HCT116 (cell line): ENCODE measurements at regions not wholly inside any gene's neighbourhood (a gene's known extent, or its start where the extent isn't known, plus 50 kb on each side); places are given as distances from the start of the nearest gene placed in this dataset.

ENCODE experiments used
- ATAC-seq: fragments of 200-7000 bp; cut with Tn5 transposase; 2 replicates; pipeline ENCODE4 v1.9.1; 2020; ENCODE audit warnings: mild to moderate bottlenecking, moderate library complexity
- BruUV-seq: library from RNA; stranded (reverse); fragments of 400-500 nt; replicated peaks from 2 replicates; lab custom pipeline; 2021; lab: Mats Ljungman, UMichigan
- CTCF ChIA-PET: fragments of 300-600 bp; sonication (Branson Sonifier 250); formaldehyde crosslinking; loops from one replicate; lab custom pipeline; 2021; ENCODE audit warnings: antibody characterized with exemption; lab: Charles Lee
- POLR2A ChIA-PET: fragments of 300-600, 350-600 bp; sonication (Branson Sonifier 250); formaldehyde crosslinking; loops from one replicate; lab custom pipeline; 2021; ENCODE audit warnings: antibody characterized with exemption; lab: Charles Lee
- RAD21 ChIA-PET, 2 experiments: fragments of 300-600 bp; sonication (Branson Sonifier 250); formaldehyde crosslinking; loops; one replicate each; lab custom pipeline; 2023; ENCODE audit warnings: low total read pairs in 2 of 2; ENCODE audit not compliant: uncharacterized antibody in 2 of 2, unreplicated experiment in 2 of 2, low non-redundant PET in 1 of 2; lab: Charles Lee
- DNase-seq: peaks from one replicate; pipeline ENCODE4 v3.0.0-alpha.2; 2010; ENCODE audit warnings: low read depth, low spot score
- H2AFZ ChIP-seq: fragments of 200-600 bp; shearing (Covaris generic), sonication (generic); 2 replicates; pipeline ENCODE4 v1.6.1; 2017; ENCODE audit warnings: low read depth, mixed run types, mixed read lengths, antibody characterized with exemption, low read length; ENCODE audit not compliant: poor library complexity, severe bottlenecking
- H3K27ac ChIP-seq: 2 replicates; pipeline ENCODE4 v1.5.1; 2012; ENCODE audit warnings: low read depth, low read length
- H3K27me3 ChIP-seq: fragments of 200-600 bp; sonication (generic); 2 replicates; pipeline ENCODE4 v1.6.1; 2016; ENCODE audit warnings: mixed run types, low read length, mixed read lengths; ENCODE audit not compliant: insufficient read depth
- H3K36me3 ChIP-seq, 2 experiments: fragments of 200-500 bp in 1 of 2; fragments of 200-600 bp in 1 of 2; sonication (Bioruptor generic) in 1 of 2; sonication (generic) in 1 of 2; 2 replicates each; pipeline versions ENCODE4 v1.5.1 to v1.6.1; 2014 to 2016; ENCODE audit warnings: low read length in 2 of 2, inconsistent platforms in 1 of 2, mixed read lengths in 1 of 2, mixed run types in 1 of 2; ENCODE audit not compliant: insufficient read depth in 2 of 2, control insufficient read depth in 1 of 2
- H3K4me1 ChIP-seq, 2 experiments: fragments of 200-600 bp in 1 of 2; sonication (generic) in 1 of 2; 2 replicates each; pipeline versions ENCODE4 v1.5.1 to v1.6.1; 2012 to 2017; ENCODE audit warnings: low read length in 2 of 2, inconsistent platforms in 1 of 2, mild to moderate bottlenecking in 1 of 2, mixed read lengths in 1 of 2, mixed run types in 1 of 2, moderate library complexity in 1 of 2; ENCODE audit not compliant: insufficient read depth in 2 of 2, control insufficient read depth in 1 of 2
- H3K4me2 ChIP-seq: fragments of 200-600 bp; sonication (generic); 2 replicates; pipeline ENCODE4 v1.6.1; 2017; ENCODE audit warnings: mixed run types, low read length, mixed read lengths
- H3K4me3 ChIP-seq, 2 experiments: fragments of 200-600 bp in 1 of 2; sonication (generic) in 1 of 2; replicated peaks in 1 of 2; 2 replicates each; pipeline ENCODE4 v1.5.1; 2011 to 2016; ENCODE audit warnings: low read length in 2 of 2, control low read depth in 1 of 2, low read depth in 1 of 2, mild to moderate bottlenecking in 1 of 2, mixed read lengths in 1 of 2, mixed run types in 1 of 2
- H3K79me2 ChIP-seq: fragments of 200-600 bp; sonication (generic); 2 replicates; pipeline ENCODE4 v1.6.1; 2017; ENCODE audit warnings: mild to moderate bottlenecking, mixed run types, low read length, moderate library complexity, mixed read lengths; ENCODE audit not compliant: insufficient read depth
- H3K9ac ChIP-seq: fragments of 200-600 bp; sonication (generic); 2 replicates; pipeline ENCODE4 v1.6.1; 2016; ENCODE audit warnings: low read length, mixed read lengths
- H3K9me2 ChIP-seq: fragments of 200-600 bp; sonication (generic), shearing (Covaris generic); 2 replicates; pipeline ENCODE4 v1.6.1; 2017; ENCODE audit warnings: mixed run types, mild to moderate bottlenecking, moderate library complexity; ENCODE audit not compliant: insufficient read depth
- H3K9me3 ChIP-seq, 2 experiments: fragments of 200-500 bp in 1 of 2; fragments of 200-600 bp in 1 of 2; sonication (Bioruptor generic) in 1 of 2; sonication (generic) in 1 of 2; 2 replicates each; pipeline ENCODE4 v1.6.1; 2014 to 2017; ENCODE audit warnings: low read length in 2 of 2, mixed read lengths in 2 of 2, inconsistent platforms in 1 of 2, low read depth in 1 of 2, mild to moderate bottlenecking in 1 of 2, mixed run types in 1 of 2, moderate library complexity in 1 of 2; ENCODE audit not compliant: control insufficient read depth in 1 of 2, insufficient read depth in 1 of 2
- H4K20me1 ChIP-seq: fragments of 200-600 bp; sonication (generic), shearing (Covaris generic); 2 replicates; pipeline ENCODE4 v1.6.1; 2017; ENCODE audit warnings: mixed run types, mild to moderate bottlenecking, moderate library complexity; ENCODE audit not compliant: insufficient read depth
- CTCF ChIP-seq, 3 experiments: fragments of 200-600 bp in 1 of 3; sonication (generic) in 1 of 3; IDR thresholded peaks in 2 of 3; conservative IDR thresholded peaks in 1 of 3; 2 replicates each; pipeline ENCODE4 v1.5.1; 2012 to 2017; ENCODE audit warnings: low read depth in 2 of 3, low read length in 2 of 3, antibody characterized with exemption in 1 of 3, borderline replicate concordance in 1 of 3, control low read depth in 1 of 3, mild to moderate bottlenecking in 1 of 3, mixed read lengths in 1 of 3, mixed run types in 1 of 3, moderate library complexity in 1 of 3; ENCODE audit not compliant: insufficient read depth in 1 of 3
- POLR2A ChIP-seq: IDR thresholded peaks from 2 replicates; pipeline ENCODE4 v1.7.0; 2011; ENCODE audit warnings: borderline replicate concordance; ENCODE audit not compliant: insufficient read depth, insufficient read length; ENCODE audit errors: extremely low read depth
- POLR2AphosphoS5 ChIP-seq: IDR thresholded peaks from 2 replicates; pipeline ENCODE4 v1.6.1; 2011; ENCODE audit warnings: mild to moderate bottlenecking, low read depth, low read length, moderate library complexity
- SP1 ChIP-seq: IDR thresholded peaks from 2 replicates; pipeline ENCODE4 v1.6.1; 2012; ENCODE audit warnings: low read depth
- ZBTB33 ChIP-seq: IDR thresholded peaks from 2 replicates; pipeline ENCODE4 v1.6.1; 2011; ENCODE audit warnings: mild to moderate bottlenecking, low read length, moderate library complexity; ENCODE audit not compliant: insufficient replicate concordance; ENCODE audit errors: extremely low read depth
- intact Hi-C: fragments of 100-400 bp; cut with micrococcal nuclease; formaldehyde crosslinking; loops from 2 replicates; pipeline ENCODE4 v1.10.0; 2022

GRCh38 chr20:48324744-48325143 is 503.1 kb downstream of the PREX1 start:
- TF ChIP-seq POLR2A (no peak), POLR2AphosphoS5 (no peak), SP1 (no peak), ZBTB33 (no peak)
- Histone ChIP-seq H3K27me3 (peaks cover 4% of the 10 kb centered on the region; the same call in 1 of the 2 replicates), H3K79me2 (no peaks in the 10 kb centered on the region), H4K20me1 (no peaks in the 10 kb centered on the region), H2AFZ (no peak overlapping the region), H3K4me1 (no peaks in the 10 kb centered on the region), H3K4me2 (no peak overlapping the region), H3K9ac (no peak overlapping the region), H3K9me3 (no peaks in the 10 kb centered on the region), H3K4me3 (no peak overlapping the region), H3K27ac (no peak overlapping the region), H3K9me2 (no peaks in the 10 kb centered on the region), H3K36me3 (no peaks in the 10 kb centered on the region)
- no peak for ATAC-seq
- ChIA-PET RAD21 (no interaction called here), CTCF (no interaction called here), POLR2A (no interaction called here)
- DNase-seq = no peak
- no TSS peak for BruUV-seq
- intact Hi-C loops = no loop called here

GRCh38 chr20:48321271-48321670 is 506.5 kb downstream of the PREX1 start:
- intact Hi-C loops = no loop called here
- Histone ChIP-seq H3K36me3 (no peaks in the 10 kb centered on the region), H2AFZ (no peak overlapping the region), H3K4me2 (no peak overlapping the region), H3K27ac (no peak overlapping the region), H3K4me1 (no peaks in the 10 kb centered on the region), H3K79me2 (no peaks in the 10 kb centered on the region), H4K20me1 (no peaks in the 10 kb centered on the region), H3K9me3 (no peaks in the 10 kb centered on the region), H3K9me2 (no peaks in the 10 kb centered on the region), H3K9ac (no peak overlapping the region), H3K27me3 (peaks cover 9% of the 10 kb centered on the region; the same call in 1 of the 2 replicates), H3K4me3 (no peak overlapping the region)
- ATAC-seq = no peak
- TF ChIP-seq CTCF (IDR thresholded peaks at IDR 0.05 in 2 of 3, conservative IDR thresholded peaks at IDR 0.05 in 1 of 3; ENCODE audit: borderline replicate concordance in 1 of 3, insufficient read depth in 1 of 3, low read depth in 2 of 3, low read length in 2 of 3) (no peak), POLR2A (no peak)
- RAD21 ChIA-PET = no interaction called here
- POLR2A ChIA-PET = no interaction called here
- CTCF ChIA-PET = interaction anchor here (1.1 kb wide), 1 partner anchor 299 kb away, joined by 4 read pairs; no protein-coding TSS in a partner anchor
- no peak for DNase-seq
- no TSS peak for BruUV-seq
